Stimulated activated CD4-positive, alpha-beta T cell treated with anti-CD3 and anti-CD28 coated beads, Interleukin-2, amount 100 ng/mL, for 4 hours (primary cell): ENCODE measurements at regions not wholly inside any gene's neighbourhood (a gene's known extent, or its start where the extent isn't known, plus 50 kb on each side); places are given as distances from the start of the nearest gene placed in this dataset.

Experiments
- DNase-seq: peaks from one replicate; pipeline ENCODE4 v3.0.0-alpha.2; 2020; ENCODE audit warnings: low read depth

GRCh38 chr22:27540656-27541396 lies 260.7 kb downstream of the MN1 start:
- no peak for DNase-seq

GRCh38 chr22:27541836-27542235 lies 259.7 kb downstream of the MN1 start:
- no peak for DNase-seq

- no peak for DNase-seq
These were observed 259.0 kb downstream of the MN1 start for GRCh38 chr22:27542602-27543001.

- DNase-seq: no peak
These were observed 258.1 kb downstream of the MN1 start for GRCh38 chr22:27543460-27543859.

- DNase-seq: no peak
These were observed 256.5 kb downstream of the MN1 start for GRCh38 chr22:27545085-27545484.

GRCh38 chr22:27546157-27546935 lies 255.2 kb downstream of the MN1 start:
- no peak for DNase-seq

GRCh38 chr22:27551402-27551801 lies 250.2 kb downstream of the MN1 start:
- DNase-seq: no peak

- DNase-seq: no peak
These were observed 249.4 kb downstream of the MN1 start for GRCh38 chr22:27552176-27552575.

GRCh38 chr22:27552863-27553262 lies 248.7 kb downstream of the MN1 start:
- DNase-seq: no peak

- no peak for DNase-seq
These were observed 247.3 kb downstream of the MN1 start for GRCh38 chr22:27554106-27554811.

- no peak for DNase-seq
These were observed 246.6 kb downstream of the MN1 start for GRCh38 chr22:27554841-27555456.

- DNase-seq: no peak
These were observed 245.2 kb downstream of the MN1 start for GRCh38 chr22:27556371-27556770.

GRCh38 chr22:27557286-27558008 lies 244.1 kb downstream of the MN1 start:
- no peak for DNase-seq

- no peak for DNase-seq
These were observed 242.7 kb downstream of the MN1 start for GRCh38 chr22:27558658-27559371.

GRCh38 chr22:27560781-27561180 lies 240.8 kb downstream of the MN1 start:
- no peak for DNase-seq

- DNase-seq: no peak
These were observed 240.2 kb downstream of the MN1 start for GRCh38 chr22:27561286-27561904.

- no peak for DNase-seq
These were observed 236.8 kb downstream of the MN1 start for GRCh38 chr22:27564806-27565205.

- DNase-seq: no peak
These were observed 235.0 kb downstream of the MN1 start for GRCh38 chr22:27566602-27567001.

GRCh38 chr22:27568265-27568664 lies 233.3 kb downstream of the MN1 start:
- no peak for DNase-seq

- no peak for DNase-seq
These were observed 229.9 kb downstream of the MN1 start for GRCh38 chr22:27571463-27572277.
